H1 (cell line): ENCODE measurements at regions not wholly inside any gene's neighbourhood (a gene's known extent, or its start where the extent isn't known, plus 50 kb on each side); places are given as distances from the start of the nearest gene placed in this dataset.

Experiments used
- CTCF ChIA-PET: fragments of 300-600 bp; sonication (Branson Sonifier 250); formaldehyde crosslinking; loops from one replicate; lab custom pipeline; 2021; ENCODE audit not compliant: partially characterized antibody; lab: Charles Lee
- POLR2A ChIA-PET: fragments of 300-600 bp; sonication (Branson Sonifier 250); formaldehyde crosslinking; loops from one replicate; lab custom pipeline; 2021; ENCODE audit warnings: inconsistent platforms; ENCODE audit not compliant: partially characterized antibody; lab: Charles Lee
- DNase-seq, 2 experiments: peaks; one replicate each; pipeline versions ENCODE4 v3.0.0 to v3.0.0-alpha.2; 2010 to 2022; ENCODE audit warnings: low spot score in 2 of 2, low read depth in 1 of 2, mixed read lengths in 1 of 2
- FAIRE-seq: peaks from 2 replicates; lab custom pipeline; 2011; peaks lifted over from hg19 to GRCh38; lab: Jason Lieb, UNC
- H2AFZ ChIP-seq: 2 replicates; pipeline ENCODE4 v1.8.1; 2012; ENCODE audit warnings: low read length, inconsistent platforms
- H2AK5ac ChIP-seq: 2 replicates; pipeline ENCODE4 v1.6.1; 2013; ENCODE audit warnings: low read depth, low read length
- H2BK120ac ChIP-seq: replicated peaks from 2 replicates; pipeline ENCODE3; 2013; ENCODE audit warnings: low read depth, low read length, inconsistent platforms
- H2BK12ac ChIP-seq: 2 replicates; pipeline ENCODE4 v1.6.1; 2013; ENCODE audit warnings: low read depth, low read length
- H2BK15ac ChIP-seq: 2 replicates; pipeline ENCODE4 v1.6.1; 2013; ENCODE audit warnings: low read length
- H2BK20ac ChIP-seq: 2 replicates; pipeline ENCODE4 v1.6.1; 2013; ENCODE audit warnings: low read length
- H2BK5ac ChIP-seq: 2 replicates; pipeline ENCODE4 v1.6.1; 2013; ENCODE audit warnings: low read depth, low read length
- H3K14ac ChIP-seq: 2 replicates; pipeline ENCODE4 v1.6.1; 2013; ENCODE audit warnings: inconsistent platforms; ENCODE audit not compliant: insufficient read length
- H3K18ac ChIP-seq: 2 replicates; pipeline ENCODE4 v1.6.1; 2013; ENCODE audit warnings: low read length; ENCODE audit errors: extremely low read depth
- H3K23ac ChIP-seq: 2 replicates; pipeline ENCODE4 v1.6.1; 2013; ENCODE audit warnings: inconsistent platforms; ENCODE audit not compliant: insufficient read length
- H3K23me2 ChIP-seq: 2 replicates; pipeline ENCODE4 v1.6.1; 2013; ENCODE audit warnings: low read depth, low read length
- H3K27ac ChIP-seq: 2 replicates; pipeline ENCODE4 v1.6.1; 2011; ENCODE audit warnings: low read depth, low read length, inconsistent platforms
- H3K27me3 ChIP-seq, 4 experiments: replicated peaks in 1 of 4; 1 replicate in 1 of 4; 2 replicates in 3 of 4; pipeline versions ENCODE4 v1.6.1 to v1.8.1; 2011 to 2013; ENCODE audit warnings: low read length in 3 of 4, mild to moderate bottlenecking in 3 of 4, inconsistent platforms in 2 of 4, mixed read lengths in 2 of 4, moderate library complexity in 1 of 4; ENCODE audit not compliant: control insufficient read depth in 3 of 4, insufficient read depth in 3 of 4; ENCODE audit errors: extremely low read depth in 1 of 4
- H3K36me3 ChIP-seq, 4 experiments: 2 replicates each; pipeline versions ENCODE4 v1.6.1 to v1.8.1; 2011 to 2013; ENCODE audit warnings: mild to moderate bottlenecking in 4 of 4, low read length in 3 of 4, moderate library complexity in 2 of 4, control low read depth in 1 of 4, inconsistent platforms in 1 of 4; ENCODE audit not compliant: insufficient read depth in 4 of 4, control insufficient read depth in 2 of 4
- H3K4ac ChIP-seq: replicated peaks from 2 replicates; pipeline ENCODE3; 2013; ENCODE audit warnings: low read length, low read depth, mixed read lengths, inconsistent platforms; ENCODE audit not compliant: insufficient read length
- H3K4me1 ChIP-seq, 4 experiments: replicated peaks in 1 of 4; 1 replicate in 1 of 4; 2 replicates in 3 of 4; pipeline versions ENCODE4 v1.6.1 to v1.8.1; 2011 to 2013; ENCODE audit warnings: low read length in 3 of 4, inconsistent platforms in 2 of 4, mixed read lengths in 1 of 4; ENCODE audit not compliant: insufficient read depth in 4 of 4, control insufficient read depth in 3 of 4
- H3K4me2 ChIP-seq, 2 experiments: 2 replicates each; pipeline versions ENCODE4 v1.6.1 to v1.8.1; 2011 to 2013; ENCODE audit warnings: low read depth in 2 of 2, low read length in 2 of 2, control low read depth in 1 of 2, inconsistent platforms in 1 of 2, mild to moderate bottlenecking in 1 of 2; ENCODE audit not compliant: insufficient read depth in 1 of 2
- H3K4me3 ChIP-seq, 4 experiments: fragments of 200-600, 300-600 bp in 1 of 4; sonication (generic), shearing (Covaris generic), sonication (Bioruptor Twin) in 1 of 4; 2 replicates each; pipeline versions ENCODE4 v1.5.1 to v1.8.1; 2011 to 2016; ENCODE audit warnings: low read length in 4 of 4, low read depth in 3 of 4, control low read depth in 2 of 4, inconsistent platforms in 2 of 4, mild to moderate bottlenecking in 2 of 4, mixed read lengths in 1 of 4, moderate library complexity in 1 of 4; ENCODE audit not compliant: insufficient read depth in 2 of 4; ENCODE audit errors: extremely low read depth in 1 of 4
- H3K56ac ChIP-seq: replicated peaks from 2 replicates; pipeline ENCODE3; 2013; ENCODE audit warnings: low read depth, mild to moderate bottlenecking, mixed read lengths, low read length, inconsistent platforms; ENCODE audit not compliant: insufficient read length
- H3K79me1 ChIP-seq: 2 replicates; pipeline ENCODE4 v1.6.1; 2013; ENCODE audit warnings: low read depth, low read length, control low read depth
- H3K79me2 ChIP-seq, 2 experiments: 2 replicates each; pipeline versions ENCODE4 v1.6.1 to v1.8.1; 2012 to 2013; ENCODE audit warnings: low read length in 2 of 2, mild to moderate bottlenecking in 2 of 2, inconsistent platforms in 1 of 2; ENCODE audit not compliant: insufficient read depth in 2 of 2, control insufficient read depth in 1 of 2
- H3K9ac ChIP-seq, 4 experiments: replicated peaks in 1 of 4; 1 replicate in 1 of 4; 2 replicates in 3 of 4; pipeline versions ENCODE4 v1.6.1 to v1.8.1; 2011 to 2013; ENCODE audit warnings: low read depth in 3 of 4, low read length in 3 of 4, control low read depth in 2 of 4, mild to moderate bottlenecking in 2 of 4, moderate library complexity in 2 of 4, inconsistent platforms in 1 of 4; ENCODE audit errors: extremely low read depth in 1 of 4
- H3K9me3 ChIP-seq, 2 experiments: 2 replicates each; pipeline versions ENCODE4 v1.6.1 to v1.8.1; 2012 to 2013; ENCODE audit warnings: mild to moderate bottlenecking in 2 of 2, moderate library complexity in 2 of 2, control low read depth in 1 of 2, inconsistent platforms in 1 of 2, low read depth in 1 of 2, low read length in 1 of 2, mixed read lengths in 1 of 2; ENCODE audit not compliant: insufficient read depth in 2 of 2
- H4K20me1 ChIP-seq, 2 experiments: replicated peaks in 1 of 2; 2 replicates each; pipeline versions ENCODE3 to v1.8.1; 2011 to 2013; ENCODE audit warnings: inconsistent platforms in 2 of 2, low read length in 2 of 2, mild to moderate bottlenecking in 1 of 2; ENCODE audit not compliant: insufficient read depth in 2 of 2, control insufficient read depth in 1 of 2
- H4K5ac ChIP-seq: 2 replicates; pipeline ENCODE4 v1.6.1; 2013; ENCODE audit warnings: low read length, low read depth, mixed read lengths, inconsistent platforms; ENCODE audit not compliant: insufficient read length
- H4K8ac ChIP-seq: 2 replicates; pipeline ENCODE4 v1.8.0; 2013; ENCODE audit warnings: mild to moderate bottlenecking, moderate library complexity, low read length, inconsistent platforms; ENCODE audit not compliant: insufficient read depth; ENCODE audit errors: extremely low read depth
- H4K91ac ChIP-seq: replicated peaks from 2 replicates; pipeline ENCODE3; 2013; ENCODE audit warnings: low read length, mixed read lengths, inconsistent platforms; ENCODE audit not compliant: insufficient read length
- ASH2L ChIP-seq: fragments of 200-600, 300-600 bp; sonication (generic); IDR thresholded peaks from one replicate; pipeline ENCODE4 v1.7.1; 2017; ENCODE audit warnings: low read length
- ATF2 ChIP-seq: IDR thresholded peaks from 2 replicates; pipeline ENCODE4 v1.6.1; 2012; ENCODE audit warnings: low read length, inconsistent platforms
- ATF3 ChIP-seq: IDR thresholded peaks from 2 replicates; pipeline ENCODE4 v1.6.1; 2011; ENCODE audit warnings: low read depth, mild to moderate bottlenecking, low read length; ENCODE audit not compliant: insufficient read depth
- CBX5 ChIP-seq: fragments of 300-800, 300-1000 bp; sonication (generic); IDR thresholded peaks from 2 replicates; pipeline ENCODE4 v1.7.1; 2016; ENCODE audit warnings: antibody characterized with exemption, low read length, low read depth
- JUN ChIP-seq: IDR thresholded peaks from 2 replicates; pipeline ENCODE4 v1.6.1; 2011; ENCODE audit warnings: low read depth, mild to moderate bottlenecking, improper control_type of control experiment, low read length
- KDM1A ChIP-seq: fragments of 200-600, 300-600 bp; sonication (generic); IDR thresholded peaks from 2 replicates; pipeline ENCODE4 v1.7.1; 2016; ENCODE audit warnings: mild to moderate bottlenecking, low read length, borderline replicate concordance
- MAX ChIP-seq: IDR thresholded peaks from 2 replicates; pipeline ENCODE4 v1.6.1; 2012; ENCODE audit warnings: inconsistent platforms
- PHF8 ChIP-seq: fragments of 200-600 bp; sonication (generic); conservative IDR thresholded peaks from 2 replicates; pipeline ENCODE4 v1.7.1; 2012; ENCODE audit warnings: low read depth, mild to moderate bottlenecking, inconsistent platforms, low read length, moderate library complexity
- RNF2 ChIP-seq: fragments of 200-900, 300-1000 bp; sonication (generic); IDR thresholded peaks from 2 replicates; pipeline ENCODE4 v1.7.1; 2016; ENCODE audit warnings: borderline replicate concordance, low read depth, mild to moderate bottlenecking, antibody characterized with exemption, low read length; ENCODE audit not compliant: poor library complexity, severe bottlenecking; ENCODE audit errors: missing control alignments
- TAF1 ChIP-seq: IDR thresholded peaks from 2 replicates; pipeline ENCODE4 v1.6.1; 2011; ENCODE audit warnings: mild to moderate bottlenecking, low read depth, low read length
- WGBS, 2 experiments: shearing (Covaris generic) in 1 of 2; methylation state at CpG; one replicate each; pipeline versions ENCODE4 v1.1.6 to v1.1.7; 2013 to 2015; ENCODE audit warnings: low lambda C conversion rate in 2 of 2, mixed read lengths in 2 of 2, inconsistent platforms in 1 of 2, low coverage in 1 of 2, missing lambda C conversion rate in 1 of 2; ENCODE audit not compliant: insufficient replicate concordance in 2 of 2, insufficient coverage in 1 of 2, insufficient read length in 1 of 2; ENCODE audit errors: extremely low coverage in 1 of 2, missing lambda C conversion rate in 1 of 2; 5-methylcytosine and 5-hydroxymethylcytosine counted together

GRCh38 chr2:7919510-7919909 is 762.3 kb upstream of the ID2 start:
- H2BK12ac ChIP-seq, result no peak overlapping the region
- TF ChIP-seq KDM1A, result no peak
- TF ChIP-seq CBX5, result no peak
- TF ChIP-seq ASH2L, result no peak
- TF ChIP-seq JUN, result no peak
- no peak for TF ChIP-seq MAX
- TF ChIP-seq ATF2, result no peak
- no peak for TF ChIP-seq TAF1
- no peak for TF ChIP-seq ATF3
- no peak for TF ChIP-seq RNF2
- TF ChIP-seq PHF8, result no peak
- no peak overlapping the region for H2AK5ac ChIP-seq
- H3K4me2 ChIP-seq, result no peak overlapping the region
- H3K36me3 ChIP-seq, result no peaks in the 10 kb centered on the region
- no peaks in the 10 kb centered on the region for H4K20me1 ChIP-seq
- no peak overlapping the region for H3K56ac ChIP-seq
- no peak overlapping the region for H2BK120ac ChIP-seq
- H2AFZ ChIP-seq, result no peak overlapping the region
- H3K27ac ChIP-seq, result no peak overlapping the region
- no peak overlapping the region for H2BK20ac ChIP-seq
- no peaks in the 10 kb centered on the region for H3K79me1 ChIP-seq
- FAIRE-seq, result no peak
- no peaks in the 10 kb centered on the region for H3K27me3 ChIP-seq
- H4K8ac ChIP-seq, result no peak overlapping the region
- H3K4ac ChIP-seq, result no peak overlapping the region
- no peaks in the 10 kb centered on the region; a peak in 1 of 4 replicates for H3K9me3 ChIP-seq
- no peak overlapping the region for H3K14ac ChIP-seq
- no peak overlapping the region for H3K18ac ChIP-seq
- ChIA-PET CTCF (interaction anchor here (0.6 to 0.7 kb wide), 2 partner anchors 16 to 256 kb away, joined by 3 read pairs; no protein-coding TSS in a partner anchor), POLR2A (interaction anchor here (1.4 kb wide), 1 partner anchor 9 kb away, joined by 4 read pairs; no protein-coding TSS in a partner anchor)
- no peaks in the 10 kb centered on the region for H3K23me2 ChIP-seq
- H2BK15ac ChIP-seq, result no peak overlapping the region
- H3K4me3 ChIP-seq, result no peak overlapping the region
- H4K91ac ChIP-seq, result no peak overlapping the region
- H3K4me1 ChIP-seq, result peaks cover 3 to 4% (median 3%) of the 10 kb centered on the region in 4 experiments; a peak in 6 of 7 replicates
- DNase-seq, result no peak
- H4K5ac ChIP-seq, result no peak overlapping the region
- H3K9ac ChIP-seq, result no peak overlapping the region
- 96% methylated on average over 8 of the region's 8 CpGs; no CpG with 5 or more reads in 1 of the 2 experiments for WGBS, 2 experiments
- no peak overlapping the region for H3K23ac ChIP-seq
- no peaks in the 10 kb centered on the region for H3K79me2 ChIP-seq
- H2BK5ac ChIP-seq, result no peak overlapping the region
